SJSA1 (cell line): ENCODE measurements at regions not wholly inside any gene's neighbourhood (a gene's known extent, or its start where the extent isn't known, plus 50 kb on each side); places are given as distances from the start of the nearest gene placed in this dataset.

Experiments used
- DNase-seq, 2 experiments: peaks; one replicate each; pipeline ENCODE4 v3.0.0-alpha.2; 2015 to 2020; ENCODE audit warnings: low spot score in 2 of 2, low read depth in 1 of 2
- H3K27ac ChIP-seq: fragments of 250-450 bp; sonication (Bioruptor Pico); 2 replicates; pipeline ENCODE4 v1.5.1; 2020; ENCODE audit warnings: mild to moderate bottlenecking, moderate library complexity
- H3K27me3 ChIP-seq: fragments of 250-450 bp; sonication (Bioruptor Pico); replicated peaks from 2 replicates; pipeline ENCODE4 v1.5.1; 2020; ENCODE audit warnings: mild to moderate bottlenecking, moderate library complexity
- H3K36me3 ChIP-seq: fragments of 250-450 bp; sonication (Bioruptor Pico); 2 replicates; pipeline ENCODE4 v1.5.1; 2020; ENCODE audit warnings: mild to moderate bottlenecking
- H3K4me1 ChIP-seq: fragments of 250-450 bp; sonication (Bioruptor Pico); replicated peaks from 2 replicates; pipeline ENCODE4 v1.6.1; 2021; ENCODE audit warnings: mild to moderate bottlenecking
- H3K4me3 ChIP-seq: fragments of 250-450 bp; sonication (Bioruptor Pico); 2 replicates; pipeline ENCODE4 v1.5.1; 2020; ENCODE audit warnings: mild to moderate bottlenecking
- H3K9me3 ChIP-seq: fragments of 250-450 bp; sonication (Bioruptor Pico); replicated peaks from 2 replicates; pipeline ENCODE4 v1.5.1; 2020; ENCODE audit warnings: mild to moderate bottlenecking

GRCh38 chr15:48003441-48003840 lies 117.3 kb upstream of the SLC24A5 start:
- Histone ChIP-seq H3K27me3 (no peaks in the 10 kb centered on the region), H3K36me3 (no peaks in the 10 kb centered on the region), H3K4me3 (no peak overlapping the region), H3K9me3 (no peaks in the 10 kb centered on the region), H3K4me1 (no peaks in the 10 kb centered on the region), H3K27ac (no peak overlapping the region)
- no peak for DNase-seq

DNA sequence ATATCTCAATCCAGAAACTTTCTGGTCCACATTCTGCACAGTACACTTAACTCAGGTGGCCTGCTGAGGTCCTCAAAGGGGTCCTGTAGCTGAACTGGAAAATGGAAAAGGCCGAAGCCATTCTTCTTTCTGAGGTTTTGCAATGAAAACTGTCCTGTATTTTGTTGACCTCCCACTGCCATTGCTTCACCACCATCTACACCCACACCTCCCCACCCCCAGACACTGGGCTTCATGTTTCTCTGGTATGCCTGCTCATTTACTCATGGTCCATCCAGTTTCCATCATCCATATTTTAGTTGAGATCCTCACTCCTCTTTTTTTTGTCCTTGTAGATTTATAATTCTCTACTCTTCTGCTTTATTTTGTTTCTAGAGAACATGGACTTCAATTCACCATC lies 115.7 kb upstream of the SLC24A5 start:
- H3K4me3 ChIP-seq: no peak overlapping the region
- DNase-seq: no peak

DNA sequence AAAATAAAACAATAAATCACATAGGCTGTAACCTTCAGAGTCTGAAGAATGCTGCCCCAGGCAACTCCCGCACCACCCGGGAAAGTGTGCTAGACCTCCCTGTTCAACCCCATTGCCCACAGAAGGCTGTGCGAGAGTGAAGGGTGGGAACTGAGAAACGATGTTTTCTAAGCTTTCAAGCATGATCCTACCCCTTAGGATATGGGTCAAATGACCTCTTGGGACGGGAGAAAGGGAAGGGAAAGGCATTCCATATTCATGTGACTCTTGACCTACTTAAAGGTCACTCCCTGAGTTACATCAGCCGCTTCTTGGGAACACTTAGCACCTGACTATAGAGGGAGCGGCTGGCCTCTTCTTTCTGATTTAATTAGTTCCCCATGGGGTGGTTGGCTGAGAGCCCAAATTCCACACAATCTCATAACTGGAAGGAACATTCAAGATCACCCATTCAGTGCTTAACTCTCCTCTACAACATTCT lies 114.7 kb upstream of the SLC24A5 start:
- no peak for DNase-seq
- no peaks in the 10 kb centered on the region for H3K36me3 ChIP-seq
- no peaks in the 10 kb centered on the region for H3K27me3 ChIP-seq
- no peak overlapping the region for H3K4me3 ChIP-seq
- no peak overlapping the region for H3K27ac ChIP-seq
- no peaks in the 10 kb centered on the region for H3K4me1 ChIP-seq
- H3K9me3 ChIP-seq: no peaks in the 10 kb centered on the region; the same call in 1 of the 2 replicates

More for the DNA sequence above, 115.7 kb upstream of the SLC24A5 start:
- H3K4me1 ChIP-seq: no peaks in the 10 kb centered on the region
- H3K27me3 ChIP-seq: no peaks in the 10 kb centered on the region
- no peak overlapping the region for H3K27ac ChIP-seq
- H3K9me3 ChIP-seq: no peaks in the 10 kb centered on the region
- H3K36me3 ChIP-seq: no peaks in the 10 kb centered on the region

DNA sequence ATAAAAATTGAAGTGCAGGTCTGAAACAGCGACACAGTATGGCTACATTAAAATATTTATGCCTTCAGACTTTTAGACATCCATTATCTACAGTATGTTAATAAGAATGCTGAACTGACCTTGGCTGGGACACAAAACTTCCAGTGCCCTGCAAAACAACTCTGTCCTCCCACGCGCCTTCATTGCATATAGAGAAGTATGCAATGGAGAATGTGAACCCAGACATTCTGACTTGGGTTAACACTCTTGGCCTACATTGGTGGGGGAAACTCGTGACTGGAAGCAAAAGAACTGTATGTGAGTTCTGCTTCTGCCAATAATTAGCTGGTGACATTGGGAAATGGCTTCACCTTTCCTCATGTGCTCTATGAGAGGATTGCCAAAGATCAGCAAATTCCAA lies 110.5 kb upstream of the SLC24A5 start:
- Histone ChIP-seq H3K9me3 (no peaks in the 10 kb centered on the region; the same call in 1 of the 2 replicates), H3K4me1 (no peaks in the 10 kb centered on the region), H3K36me3 (no peaks in the 10 kb centered on the region), H3K4me3 (no peak overlapping the region), H3K27me3 (no peaks in the 10 kb centered on the region), H3K27ac (no peak overlapping the region)
- no peak for DNase-seq

DNA sequence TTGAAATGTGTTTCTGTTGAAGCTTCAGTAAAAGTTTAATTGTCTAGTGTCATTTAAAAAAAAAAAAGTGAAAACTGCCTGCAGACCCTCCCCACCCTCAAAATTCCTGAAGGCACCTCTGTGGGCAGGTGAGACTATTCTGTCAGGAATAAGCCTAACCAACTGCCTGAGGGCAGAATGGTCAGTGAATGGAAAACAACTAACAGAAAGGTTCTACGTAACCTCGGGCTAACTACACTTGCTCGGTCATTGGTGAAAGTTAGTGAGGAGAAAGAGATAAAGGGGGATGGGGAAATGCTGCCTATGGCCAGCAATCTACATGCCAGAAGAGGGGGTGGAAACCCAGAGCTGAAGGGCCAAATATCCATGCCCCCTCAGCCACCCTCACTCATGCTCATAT lies 108.6 kb upstream of the SLC24A5 start:
- H3K9me3 ChIP-seq: no peaks in the 10 kb centered on the region; the same call in 1 of the 2 replicates
- no peaks in the 10 kb centered on the region for H3K36me3 ChIP-seq
- no peaks in the 10 kb centered on the region for H3K27me3 ChIP-seq
- no peak for DNase-seq
- H3K4me3 ChIP-seq: no peak overlapping the region
- H3K27ac ChIP-seq: no peak overlapping the region
- H3K4me1 ChIP-seq: no peaks in the 10 kb centered on the region

DNA sequence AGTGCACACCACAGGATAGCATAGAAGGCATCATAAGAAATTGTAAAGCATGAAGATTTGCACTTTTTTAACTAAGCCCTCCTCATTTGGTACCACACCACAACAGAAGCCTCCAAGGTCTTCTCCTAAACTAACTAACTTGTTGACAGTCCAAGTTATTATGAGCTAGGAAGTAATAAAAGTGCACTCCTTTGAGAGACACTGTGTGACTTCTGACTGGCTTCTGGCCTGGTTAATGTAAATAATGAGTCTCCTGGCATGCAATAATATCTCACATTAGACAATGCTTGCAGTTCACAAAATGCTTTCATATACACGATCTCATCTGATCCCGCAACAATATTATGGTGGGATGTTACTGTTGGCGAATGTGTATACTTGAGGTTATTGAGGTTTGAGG lies 103.9 kb upstream of the SLC24A5 start:
- Histone ChIP-seq H3K36me3 (no peaks in the 10 kb centered on the region), H3K27me3 (no peaks in the 10 kb centered on the region), H3K4me1 (no peaks in the 10 kb centered on the region), H3K4me3 (no peak overlapping the region), H3K9me3 (0 out of 2 replicates have a peak, but pooled peaks cover 1% of the 10 kb centered on the region), H3K27ac (no peak overlapping the region)
- no peak for DNase-seq

DNA sequence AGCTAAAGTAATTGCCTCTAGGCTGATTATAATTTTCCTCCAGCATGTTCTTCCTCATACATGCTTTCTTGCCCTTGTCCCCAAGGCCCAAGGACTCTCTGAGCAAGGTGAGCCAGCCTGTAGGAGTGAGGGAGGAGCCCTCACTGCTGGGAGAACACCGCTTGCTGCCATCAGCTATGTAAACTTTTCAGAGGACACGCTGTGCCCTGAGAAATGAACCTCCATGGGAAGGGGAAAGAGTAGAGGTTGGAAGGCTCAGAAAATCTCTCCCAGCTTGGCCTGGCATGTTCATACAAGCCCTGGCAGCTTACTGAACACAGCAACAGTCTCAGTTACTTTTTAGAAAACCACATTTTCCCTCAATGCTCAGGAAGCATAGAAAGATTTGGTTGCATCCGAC lies 103.0 kb upstream of the SLC24A5 start:
- Histone ChIP-seq H3K27me3 (no peaks in the 10 kb centered on the region), H3K27ac (no peak overlapping the region), H3K4me3 (no peak overlapping the region), H3K4me1 (no peaks in the 10 kb centered on the region), H3K9me3 (0 out of 2 replicates have a peak, but pooled peaks cover 2% of the 10 kb centered on the region), H3K36me3 (no peaks in the 10 kb centered on the region)
- DNase-seq: no peak

DNA sequence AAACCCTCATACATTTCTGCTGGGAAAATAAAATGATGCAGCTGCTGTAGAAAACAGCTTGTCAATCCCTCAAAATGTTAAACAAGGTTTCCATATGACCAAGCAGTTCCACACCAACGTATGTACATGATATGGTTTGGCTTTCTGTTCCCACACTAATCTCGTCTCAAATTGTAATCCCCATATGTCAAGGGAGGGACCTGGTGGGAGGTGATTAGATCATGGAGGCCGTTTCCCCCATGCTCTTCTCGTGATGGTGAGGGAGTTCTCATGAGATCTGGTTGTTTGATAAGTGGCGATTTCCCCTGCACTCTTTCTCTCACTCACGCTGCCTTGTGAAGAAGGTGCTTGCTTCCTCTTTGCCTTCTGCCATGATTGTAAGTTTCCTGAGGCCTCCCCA lies 100.6 kb upstream of the SLC24A5 start:
- no peaks in the 10 kb centered on the region for H3K36me3 ChIP-seq
- H3K9me3 ChIP-seq: 0 out of 2 replicates have a peak, but pooled peaks cover 2% of the 10 kb centered on the region
- no peaks in the 10 kb centered on the region for H3K4me1 ChIP-seq
- H3K4me3 ChIP-seq: no peak overlapping the region
- no peak for DNase-seq
- H3K27ac ChIP-seq: no peak overlapping the region
- H3K27me3 ChIP-seq: no peaks in the 10 kb centered on the region

DNA sequence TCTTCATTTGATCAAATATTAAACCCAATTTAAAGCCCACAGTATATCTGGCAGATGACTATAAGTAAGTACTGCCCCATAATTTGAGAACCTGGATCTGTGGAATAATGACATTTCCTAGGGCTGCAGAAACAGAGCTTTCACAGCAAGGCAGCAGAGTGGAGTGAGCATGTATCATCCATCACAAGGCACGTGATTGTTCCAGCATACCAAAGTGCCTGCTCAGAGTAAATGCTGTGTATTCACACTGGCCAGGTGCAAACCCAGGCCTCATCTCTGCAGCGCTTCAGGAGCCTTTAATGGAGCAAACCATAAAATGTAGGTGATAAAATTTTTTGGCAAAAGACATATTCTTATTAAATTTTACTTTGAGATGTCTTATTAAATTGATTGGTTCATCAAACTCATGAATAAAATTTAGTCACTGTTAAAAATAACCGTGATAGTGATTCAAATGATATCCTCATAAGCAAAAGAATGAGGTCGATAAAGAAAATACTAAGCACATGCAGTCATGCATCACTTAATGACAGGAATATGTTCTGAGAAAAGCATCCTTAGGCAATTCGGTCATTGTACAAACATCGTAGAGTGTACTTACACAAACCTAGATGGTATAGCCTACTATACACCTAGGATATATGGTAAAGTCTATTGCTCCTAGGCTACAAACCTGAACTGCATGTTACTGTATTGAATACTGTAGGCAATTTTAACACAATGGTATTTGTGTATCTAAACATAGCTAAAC lies 99.3 kb upstream of the SLC24A5 start:
- DNase-seq: no peak
- Histone ChIP-seq H3K4me1 (no peaks in the 10 kb centered on the region), H3K36me3 (no peaks in the 10 kb centered on the region), H3K4me3 (no peak overlapping the region), H3K9me3 (0 out of 2 replicates have a peak, but pooled peaks cover 2% of the 10 kb centered on the region), H3K27me3 (no peaks in the 10 kb centered on the region), H3K27ac (no peak overlapping the region)

DNA sequence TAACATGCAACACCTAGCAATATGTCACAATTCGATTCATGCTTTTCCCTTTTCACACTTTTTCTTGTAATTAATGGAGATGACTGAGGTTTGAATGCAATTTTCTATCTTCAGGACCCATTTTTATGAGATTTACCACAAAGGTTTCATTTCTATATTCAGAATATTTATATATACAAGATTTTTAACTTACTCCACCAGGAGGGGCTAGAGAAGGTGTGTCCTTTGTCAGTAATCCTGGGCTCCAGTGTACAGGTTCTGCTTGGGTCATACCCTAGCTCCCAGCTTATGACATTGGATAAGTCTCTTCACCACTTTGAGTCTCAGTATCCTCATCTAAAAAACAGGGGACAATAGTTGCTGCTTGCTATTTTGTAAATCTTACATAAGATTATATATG lies 95.7 kb upstream of the SLC24A5 start:
- no peaks in the 10 kb centered on the region for H3K36me3 ChIP-seq
- no peaks in the 10 kb centered on the region for H3K27me3 ChIP-seq
- H3K4me3 ChIP-seq: no peak overlapping the region
- H3K4me1 ChIP-seq: no peaks in the 10 kb centered on the region
- no peak for DNase-seq
- 0 out of 2 replicates have a peak, but pooled peaks cover 2% of the 10 kb centered on the region for H3K9me3 ChIP-seq
- H3K27ac ChIP-seq: no peak overlapping the region

- Histone ChIP-seq H3K27ac (no peak overlapping the region), H3K4me1 (no peaks in the 10 kb centered on the region), H3K36me3 (no peaks in the 10 kb centered on the region), H3K9me3 (no peaks in the 10 kb centered on the region), H3K27me3 (0 out of 2 replicates have a peak, but pooled peaks cover 5% of the 10 kb centered on the region), H3K4me3 (no peak overlapping the region)
- no peak for DNase-seq
These were observed 92.1 kb upstream of the SLC24A5 start for GRCh38 chr15:48028712-48029111.

DNA sequence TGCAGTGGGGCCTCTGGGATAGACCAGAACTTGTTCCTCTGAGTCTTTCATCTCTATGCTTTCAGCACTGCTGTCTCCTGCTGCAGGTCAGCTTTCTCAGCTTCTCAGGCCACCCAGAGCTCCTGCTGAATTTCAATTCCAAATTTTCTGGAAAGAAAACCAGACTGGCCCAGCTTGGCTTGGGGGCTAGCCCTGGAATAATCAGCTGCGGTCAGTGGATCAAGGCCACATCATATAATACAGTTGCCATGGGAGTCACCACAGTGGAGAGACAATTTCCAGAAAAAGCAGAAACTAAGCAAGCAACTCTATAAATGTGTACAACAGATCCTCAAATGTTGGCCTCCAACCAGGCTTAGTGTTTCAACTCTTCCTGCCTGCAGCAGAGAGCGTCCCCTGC lies 91.1 kb upstream of the SLC24A5 start:
- H3K9me3 ChIP-seq: no peaks in the 10 kb centered on the region
- 0 out of 2 replicates have a peak, but pooled peaks cover 5% of the 10 kb centered on the region for H3K27me3 ChIP-seq
- no peak overlapping the region for H3K4me3 ChIP-seq
- H3K4me1 ChIP-seq: no peaks in the 10 kb centered on the region
- no peak overlapping the region for H3K27ac ChIP-seq
- no peaks in the 10 kb centered on the region for H3K36me3 ChIP-seq
- no peak for DNase-seq

DNA sequence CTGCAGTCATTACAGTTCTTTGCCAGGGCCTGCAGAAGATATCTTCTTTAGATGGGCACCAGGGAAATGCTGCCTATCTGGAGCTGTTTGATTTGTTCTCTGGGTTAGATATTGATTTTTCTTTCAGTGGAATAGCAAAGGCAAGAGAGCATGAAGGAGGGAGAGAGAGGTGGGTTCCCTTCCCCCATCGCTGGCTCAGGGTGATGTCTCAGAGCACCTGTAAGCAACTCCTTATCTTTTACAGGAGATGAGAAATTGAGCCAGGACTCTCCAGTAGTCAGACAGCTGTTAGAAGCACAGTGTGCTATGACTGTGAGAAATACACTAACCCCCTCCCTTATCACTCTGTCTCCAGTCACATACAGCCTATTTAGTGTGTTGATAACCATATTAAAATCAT lies 89.3 kb upstream of the SLC24A5 start:
- 0 out of 2 replicates have a peak, but pooled peaks cover 5% of the 10 kb centered on the region for H3K27me3 ChIP-seq
- no peaks in the 10 kb centered on the region for H3K4me1 ChIP-seq
- no peak for DNase-seq
- no peaks in the 10 kb centered on the region for H3K9me3 ChIP-seq
- no peaks in the 10 kb centered on the region for H3K36me3 ChIP-seq
- H3K27ac ChIP-seq: no peak overlapping the region
- no peak overlapping the region for H3K4me3 ChIP-seq

DNA sequence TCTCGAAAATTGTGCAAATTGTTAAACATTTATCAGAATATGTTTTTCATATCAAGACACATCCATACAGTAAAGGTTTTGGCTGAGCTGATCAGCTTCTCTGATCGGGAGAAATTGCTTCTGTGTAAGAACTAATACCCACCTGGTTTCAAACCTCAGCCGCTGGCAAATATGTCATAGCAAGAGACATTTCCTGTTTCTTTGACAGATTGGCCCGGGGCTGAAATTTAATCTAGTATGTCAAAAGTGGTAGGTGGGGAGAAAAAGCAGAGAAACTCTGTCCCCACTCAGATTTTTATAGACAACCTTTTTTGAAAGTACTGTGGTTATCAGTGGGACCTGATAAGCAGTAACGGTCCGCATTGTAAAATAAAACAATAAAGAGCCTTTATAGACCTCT lies 88.8 kb upstream of the SLC24A5 start:
- H3K4me1 ChIP-seq: no peaks in the 10 kb centered on the region
- H3K27me3 ChIP-seq: 0 out of 2 replicates have a peak, but pooled peaks cover 5% of the 10 kb centered on the region
- DNase-seq: no peak
- no peaks in the 10 kb centered on the region for H3K36me3 ChIP-seq
- no peaks in the 10 kb centered on the region for H3K9me3 ChIP-seq
- H3K27ac ChIP-seq: no peak overlapping the region
- no peak overlapping the region for H3K4me3 ChIP-seq
